Natural killer cell (primary cell): ENCODE measurements at regions not wholly inside any gene's neighbourhood (a gene's known extent, or its start where the extent isn't known, plus 50 kb on each side); places are given as distances from the start of the nearest gene placed in this dataset.

Source experiments
- ATAC-seq, 3 donors: fragments of 150-1000 bp in 2 of 3; fragments of 200-7000 bp in 1 of 3; cut with Tn5 transposase; 1 replicate in 1 of 3; 2 replicates in 2 of 3; pipeline ENCODE4 v1.10.0; 2021; ENCODE audit warnings: mild to moderate bottlenecking in 2 of 3, moderate library complexity in 2 of 3
- DNase-seq, 2 donors: peaks; one replicate each; pipeline versions ENCODE4 v3.0.0 to v3.0.0-alpha.2; 2013 to 2021; ENCODE audit warnings: mixed read lengths in 1 of 2
- H3K27ac ChIP-seq: one replicate; pipeline ENCODE4 v1.5.1; 2013; ENCODE audit warnings: mild to moderate bottlenecking, low read length
- H3K27me3 ChIP-seq: one replicate; pipeline ENCODE4 v1.6.1; 2013; ENCODE audit warnings: low read length; ENCODE audit not compliant: control insufficient read depth, insufficient read depth
- H3K36me3 ChIP-seq: one replicate; pipeline ENCODE4 v1.6.1; 2013; ENCODE audit warnings: low read length; ENCODE audit not compliant: control insufficient read depth, insufficient read depth
- H3K4me1 ChIP-seq: one replicate; pipeline ENCODE4 v1.6.1; 2013; ENCODE audit warnings: low read length; ENCODE audit not compliant: control insufficient read depth, insufficient read depth
- H3K4me3 ChIP-seq: one replicate; pipeline ENCODE4 v1.5.1; 2013; ENCODE audit warnings: low read length
- H3K9me3 ChIP-seq: one replicate; pipeline ENCODE4 v1.6.1; 2013; ENCODE audit warnings: low read length; ENCODE audit not compliant: control insufficient read depth, insufficient read depth
- H3K27ac Mint-ChIP-seq, 2 donors: one replicate each; pipeline ENCODE4 v1.8.0; 2022; ENCODE audit warnings: mild to moderate bottlenecking in 2 of 2, mixed read lengths in 2 of 2, moderate library complexity in 1 of 2
- H3K27me3 Mint-ChIP-seq, 2 donors: one replicate each; pipeline ENCODE4 v1.8.0; 2022; ENCODE audit warnings: low read depth in 2 of 2, mixed read lengths in 2 of 2
- H3K36me3 Mint-ChIP-seq: one replicate; pipeline ENCODE4 v1.8.0; 2022; ENCODE audit warnings: mixed read lengths
- H3K4me1 Mint-ChIP-seq, 2 donors: one replicate each; pipeline ENCODE4 v1.8.0; 2022; ENCODE audit warnings: mixed read lengths in 2 of 2
- H3K4me3 Mint-ChIP-seq: one replicate; pipeline ENCODE4 v1.8.0; 2022; ENCODE audit warnings: mild to moderate bottlenecking, moderate library complexity, mixed read lengths
- H3K9me3 Mint-ChIP-seq, 2 donors: one replicate each; pipeline ENCODE4 v1.8.0; 2022; ENCODE audit warnings: mixed read lengths in 2 of 2
- CTCF ChIP-seq: fragments of 200-600 bp; IDR thresholded peaks from one replicate; pipeline ENCODE4 v1.8.0; 2022; ENCODE audit warnings: antibody characterized with exemption
- WGBS: methylation state at CpG from one replicate; pipeline ENCODE4 v1.1.7; 2013; ENCODE audit warnings: missing lambda C conversion rate; ENCODE audit not compliant: insufficient coverage; 5-methylcytosine and 5-hydroxymethylcytosine counted together
- intact Hi-C: fragments of 100-400 bp; cut with micrococcal nuclease; formaldehyde crosslinking; loops from one replicate; pipeline ENCODE4 v1.14.2; 2022

- DNase-seq = no peak
- no CpG with 5 or more reads among the region's 1 CpG for WGBS
- no peaks in the 10 kb centered on the region for H3K4me1 ChIP-seq
- H3K27ac ChIP-seq = no peak overlapping the region
- Mint-ChIP-seq H3K27ac (no peak overlapping the region), H3K4me1 (no peaks in the 10 kb centered on the region), H3K4me3 (no peak overlapping the region), H3K27me3 (no peaks in the 10 kb centered on the region), H3K36me3 (peaks cover 14% of the 10 kb centered on the region), H3K9me3 (peaks cover 10 to 15% of the 10 kb centered on the region in 2 donors)
- no peak for ATAC-seq
- TF ChIP-seq CTCF = no peak
- H3K27me3 ChIP-seq = no peaks in the 10 kb centered on the region
- intact Hi-C loops = no loop called here
- H3K9me3 ChIP-seq = peaks cover 5% of the 10 kb centered on the region
- no peaks in the 10 kb centered on the region for H3K36me3 ChIP-seq
- H3K4me3 ChIP-seq = no peak overlapping the region
Observed at GRCh38 chr5:37962389-37962788, 122.5 kb upstream of the GDNF start.

GRCh38 chr5:37957218-37957617 is 117.4 kb upstream of the GDNF start:
- ATAC-seq (no peak), DNase-seq (no peak)
- Histone ChIP-seq H3K4me3 (no peak overlapping the region), H3K9me3 (peaks cover 5% of the 10 kb centered on the region), H3K27ac (no peak overlapping the region), H3K4me1 (no peaks in the 10 kb centered on the region), H3K36me3 (no peaks in the 10 kb centered on the region), H3K27me3 (no peaks in the 10 kb centered on the region)
- TF ChIP-seq CTCF = no peak
- Mint-ChIP-seq H3K4me3 (no peak overlapping the region), H3K27me3 (no peaks in the 10 kb centered on the region), H3K9me3 (peaks cover 11 to 13% of the 10 kb centered on the region in 2 donors), H3K36me3 (peaks cover 14% of the 10 kb centered on the region), H3K27ac (no peak overlapping the region), H3K4me1 (no peaks in the 10 kb centered on the region)
- WGBS = 68% methylated on average over 1 of the region's 1 CpG
- intact Hi-C loops = no loop called here

- H3K9me3 Mint-ChIP-seq = peaks cover 11 to 13% of the 10 kb centered on the region in 2 donors
- H3K27me3 Mint-ChIP-seq = no peaks in the 10 kb centered on the region
- no peaks in the 10 kb centered on the region for H3K27me3 ChIP-seq
- no peak for TF ChIP-seq CTCF
- 100% methylated on average over 2 of the region's 4 CpGs for WGBS
- peaks cover 5% of the 10 kb centered on the region for H3K9me3 ChIP-seq
- H3K4me3 Mint-ChIP-seq = no peak overlapping the region
- H3K36me3 ChIP-seq = no peaks in the 10 kb centered on the region
- no peak overlapping the region for H3K27ac ChIP-seq
- H3K27ac Mint-ChIP-seq = no peak overlapping the region
- DNase-seq = no peak
- no peak for ATAC-seq
- H3K4me3 ChIP-seq = no peak overlapping the region
- intact Hi-C loops = no loop called here
- no peaks in the 10 kb centered on the region for H3K4me1 Mint-ChIP-seq
- no peaks in the 10 kb centered on the region for H3K4me1 ChIP-seq
- H3K36me3 Mint-ChIP-seq = peaks cover 14% of the 10 kb centered on the region
Observed at GRCh38 chr5:37955748-37956147, 115.9 kb upstream of the GDNF start.

GRCh38 chr5:37954561-37954960 is 114.7 kb upstream of the GDNF start:
- ATAC-seq (no peak), DNase-seq (no peak)
- Mint-ChIP-seq H3K9me3 (peaks cover 6 to 10% of the 10 kb centered on the region in 2 donors), H3K27ac (no peak overlapping the region), H3K4me3 (no peak overlapping the region), H3K27me3 (no peaks in the 10 kb centered on the region), H3K36me3 (peaks cover 14% of the 10 kb centered on the region), H3K4me1 (no peaks in the 10 kb centered on the region)
- no peaks in the 10 kb centered on the region for H3K4me1 ChIP-seq
- no peaks in the 10 kb centered on the region for H3K27me3 ChIP-seq
- intact Hi-C loops = no loop called here
- peaks cover 5% of the 10 kb centered on the region for H3K9me3 ChIP-seq
- H3K4me3 ChIP-seq = no peak overlapping the region
- TF ChIP-seq CTCF = no peak
- H3K36me3 ChIP-seq = no peaks in the 10 kb centered on the region
- H3K27ac ChIP-seq = no peak overlapping the region
